OCI-LY3 (cell line): ENCODE measurements at regions not wholly inside any gene's neighbourhood (a gene's known extent, or its start where the extent isn't known, plus 50 kb on each side); places are given as distances from the start of the nearest gene placed in this dataset.

ENCODE experiments used
- EZH2phosphoT487 ChIP-seq: fragments of 200-600 bp; shearing (Covaris generic); IDR thresholded peaks from 2 replicates; pipeline ENCODE4 v1.6.1; 2018; ENCODE audit warnings: antibody characterized with exemption, mixed run types, low read depth
- TF ChIP-seq, protein P1 (sequence below): fragments of 200-600, 300-600 bp; sonication (generic); IDR thresholded peaks from 2 replicates; pipeline ENCODE4 v1.5.1; 2014; ENCODE audit warnings: antibody characterized with exemption, low read length, low read depth

DNA sequence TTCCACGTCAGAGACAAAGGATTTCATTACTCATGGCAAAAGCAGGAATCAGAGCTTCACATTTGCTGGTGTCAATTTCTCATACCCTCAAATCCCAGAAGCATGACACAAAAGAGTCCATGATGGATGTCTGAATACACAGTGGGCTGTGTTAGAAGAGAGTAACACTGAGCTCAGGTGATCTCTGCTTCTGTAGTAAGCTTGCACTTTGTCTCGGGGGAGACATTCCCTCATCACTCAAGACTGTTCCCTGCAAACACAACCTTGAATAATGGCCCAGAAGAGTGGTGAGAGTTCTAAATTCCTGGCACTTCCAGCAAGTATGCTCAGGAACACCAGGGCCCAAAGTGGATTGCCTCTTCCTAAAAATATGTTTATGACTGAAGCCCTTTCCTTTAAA is 1787.2 kb upstream of the SEL1L start:
- TF ChIP-seq, protein P1, sequence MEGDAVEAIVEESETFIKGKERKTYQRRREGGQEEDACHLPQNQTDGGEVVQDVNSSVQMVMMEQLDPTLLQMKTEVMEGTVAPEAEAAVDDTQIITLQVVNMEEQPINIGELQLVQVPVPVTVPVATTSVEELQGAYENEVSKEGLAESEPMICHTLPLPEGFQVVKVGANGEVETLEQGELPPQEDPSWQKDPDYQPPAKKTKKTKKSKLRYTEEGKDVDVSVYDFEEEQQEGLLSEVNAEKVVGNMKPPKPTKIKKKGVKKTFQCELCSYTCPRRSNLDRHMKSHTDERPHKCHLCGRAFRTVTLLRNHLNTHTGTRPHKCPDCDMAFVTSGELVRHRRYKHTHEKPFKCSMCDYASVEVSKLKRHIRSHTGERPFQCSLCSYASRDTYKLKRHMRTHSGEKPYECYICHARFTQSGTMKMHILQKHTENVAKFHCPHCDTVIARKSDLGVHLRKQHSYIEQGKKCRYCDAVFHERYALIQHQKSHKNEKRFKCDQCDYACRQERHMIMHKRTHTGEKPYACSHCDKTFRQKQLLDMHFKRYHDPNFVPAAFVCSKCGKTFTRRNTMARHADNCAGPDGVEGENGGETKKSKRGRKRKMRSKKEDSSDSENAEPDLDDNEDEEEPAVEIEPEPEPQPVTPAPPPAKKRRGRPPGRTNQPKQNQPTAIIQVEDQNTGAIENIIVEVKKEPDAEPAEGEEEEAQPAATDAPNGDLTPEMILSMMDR, result no peak
- no peak for TF ChIP-seq EZH2phosphoT487
